Peyer's patch (tissue), 4 donors: ENCODE measurements at regions not wholly inside any gene's neighbourhood (a gene's known extent, or its start where the extent isn't known, plus 50 kb on each side); places are given as distances from the start of the nearest gene placed in this dataset.

Source experiments
- DNase-seq, 3 donors: peaks; one replicate each; pipeline ENCODE4 v3.0.0-alpha.2; 2017 to 2019
- H3K27ac ChIP-seq, 4 donors: fragments of 200-600 bp; sonication (generic); one replicate each; pipeline ENCODE4 v1.5.1; 2016 to 2019
- H3K27me3 ChIP-seq, 2 donors: fragments of 200-600 bp; sonication (generic); one replicate each; pipeline ENCODE4 v1.5.1; 2019
- H3K36me3 ChIP-seq, 3 donors: fragments of 200-600 bp; sonication (generic); one replicate each; pipeline ENCODE4 v1.5.1; 2016 to 2019
- H3K4me1 ChIP-seq, 4 donors: fragments of 200-600 bp; sonication (generic); one replicate each; pipeline ENCODE4 v1.5.1; 2016 to 2019
- H3K4me3 ChIP-seq, 4 donors: fragments of 200-600 bp; sonication (generic); 1 replicate in 3 of 4; 2 replicates in 1 of 4; pipeline ENCODE4 v1.5.1; 2016 to 2019; ENCODE audit warnings: mild to moderate bottlenecking in 1 of 4
- H3K9me3 ChIP-seq, 4 donors: fragments of 200-600 bp; sonication (generic); one replicate each; pipeline ENCODE4 v1.5.1; 2016 to 2019; ENCODE audit warnings: mild to moderate bottlenecking in 1 of 4
- POLR2A ChIP-seq, 2 donors: fragments of 450-650 bp; IDR thresholded peaks; one replicate each; pipeline ENCODE4 v1.5.1; 2017; ENCODE audit warnings: antibody characterized with exemption in 2 of 2, mild to moderate bottlenecking in 2 of 2, moderate library complexity in 2 of 2
- TF ChIP-seq, protein P1 (sequence below), 6 experiments: fragments of 450-650 bp in 4 of 6; fragments of 200-600 bp in 2 of 6; sonication (generic) in 1 of 6; IDR thresholded peaks; one replicate each; pipeline ENCODE4 v1.5.1; 2017 to 2019; ENCODE audit warnings: antibody characterized with exemption in 6 of 6, mild to moderate bottlenecking in 3 of 6, moderate library complexity in 1 of 6

- H3K4me1 ChIP-seq, result no peaks in the 10 kb centered on the region
- H3K27me3 ChIP-seq, result no peaks in the 10 kb centered on the region
- no peak for TF ChIP-seq POLR2A (IDR thresholded peaks at IDR 0.05)
- TF ChIP-seq, protein P1, sequence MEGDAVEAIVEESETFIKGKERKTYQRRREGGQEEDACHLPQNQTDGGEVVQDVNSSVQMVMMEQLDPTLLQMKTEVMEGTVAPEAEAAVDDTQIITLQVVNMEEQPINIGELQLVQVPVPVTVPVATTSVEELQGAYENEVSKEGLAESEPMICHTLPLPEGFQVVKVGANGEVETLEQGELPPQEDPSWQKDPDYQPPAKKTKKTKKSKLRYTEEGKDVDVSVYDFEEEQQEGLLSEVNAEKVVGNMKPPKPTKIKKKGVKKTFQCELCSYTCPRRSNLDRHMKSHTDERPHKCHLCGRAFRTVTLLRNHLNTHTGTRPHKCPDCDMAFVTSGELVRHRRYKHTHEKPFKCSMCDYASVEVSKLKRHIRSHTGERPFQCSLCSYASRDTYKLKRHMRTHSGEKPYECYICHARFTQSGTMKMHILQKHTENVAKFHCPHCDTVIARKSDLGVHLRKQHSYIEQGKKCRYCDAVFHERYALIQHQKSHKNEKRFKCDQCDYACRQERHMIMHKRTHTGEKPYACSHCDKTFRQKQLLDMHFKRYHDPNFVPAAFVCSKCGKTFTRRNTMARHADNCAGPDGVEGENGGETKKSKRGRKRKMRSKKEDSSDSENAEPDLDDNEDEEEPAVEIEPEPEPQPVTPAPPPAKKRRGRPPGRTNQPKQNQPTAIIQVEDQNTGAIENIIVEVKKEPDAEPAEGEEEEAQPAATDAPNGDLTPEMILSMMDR (IDR thresholded peaks at IDR 0.05), result no peak
- no peaks in the 10 kb centered on the region for H3K36me3 ChIP-seq
- no peak overlapping the region for H3K27ac ChIP-seq
- no peaks in the 10 kb centered on the region for H3K9me3 ChIP-seq
- DNase-seq, result no peak
- no peak overlapping the region for H3K4me3 ChIP-seq
These were observed 94.0 kb downstream of the FOXL1 start for GRCh38 chr16:86672179-86672863.

GRCh38 chr16:86673090-86673955 lies 95.0 kb downstream of the FOXL1 start:
- H3K27ac ChIP-seq, result no peak overlapping the region

DNA sequence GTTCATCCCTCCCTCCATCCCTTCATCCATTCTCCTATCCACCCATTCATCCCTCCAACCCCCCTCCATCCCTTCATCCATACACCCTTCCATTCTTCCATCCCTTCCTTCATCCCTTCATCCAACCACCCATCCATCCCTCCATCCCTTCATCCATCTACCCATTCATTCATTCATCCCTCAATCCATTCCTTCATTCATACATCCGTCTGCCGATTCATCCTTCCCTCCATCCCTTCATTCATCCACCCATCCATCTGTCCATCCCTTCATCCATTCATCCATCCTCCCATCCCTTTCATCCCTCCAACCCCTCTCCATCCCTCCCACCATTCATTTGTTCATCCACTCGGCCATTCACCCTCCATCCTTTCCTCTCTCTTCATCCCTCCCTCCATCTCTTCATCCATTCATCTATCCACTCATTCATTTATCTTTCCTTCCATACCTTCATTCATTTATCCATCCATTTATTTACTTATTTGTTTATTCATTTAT lies 95.7 kb downstream of the FOXL1 start:
- Histone ChIP-seq H3K4me1 (no peaks in the 10 kb centered on the region), H3K27ac (no peak overlapping the region), H3K36me3 (no peaks in the 10 kb centered on the region), H3K9me3 (no peaks in the 10 kb centered on the region), H3K4me3 (no peak overlapping the region), H3K27me3 (no peaks in the 10 kb centered on the region)
- no peak for TF ChIP-seq POLR2A (IDR thresholded peaks at IDR 0.05)
- TF ChIP-seq, protein P1 (IDR thresholded peaks at IDR 0.05), result no peak
- DNase-seq, result no peak

More at GRCh38 chr16:86673090-86673955, 95.0 kb downstream of the FOXL1 start:
- DNase-seq, result no peak
- H3K4me3 ChIP-seq, result no peak overlapping the region
- H3K9me3 ChIP-seq, result no peaks in the 10 kb centered on the region
- no peaks in the 10 kb centered on the region for H3K27me3 ChIP-seq
- H3K4me1 ChIP-seq, result no peaks in the 10 kb centered on the region
- no peaks in the 10 kb centered on the region for H3K36me3 ChIP-seq
- TF ChIP-seq POLR2A (IDR thresholded peaks at IDR 0.05), result no peak
- TF ChIP-seq, protein P1 (IDR thresholded peaks at IDR 0.05), result no peak

DNA sequence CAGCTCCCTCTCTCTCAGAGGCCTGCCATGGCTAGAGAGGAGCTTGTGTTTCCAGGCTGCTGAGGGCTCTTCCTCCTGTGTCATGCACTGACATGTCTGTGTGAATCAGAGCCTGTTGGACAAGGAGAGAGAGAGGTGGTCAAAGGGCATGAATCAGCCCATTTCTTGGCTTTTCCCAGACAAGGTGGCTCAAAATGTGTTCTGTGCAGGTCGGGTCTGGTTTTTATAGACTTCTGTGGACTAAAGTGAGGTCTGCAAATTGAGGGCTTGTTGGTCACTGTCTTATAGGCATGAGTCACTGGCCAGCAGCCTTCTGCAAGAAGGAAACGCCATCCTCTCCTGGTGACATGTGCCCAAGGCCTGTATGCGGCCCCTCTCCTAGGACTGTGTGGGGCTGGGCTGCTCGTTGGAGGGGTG lies 97.9 kb downstream of the FOXL1 start:
- no peaks in the 10 kb centered on the region for H3K9me3 ChIP-seq
- no peaks in the 10 kb centered on the region for H3K27me3 ChIP-seq
- no peaks in the 10 kb centered on the region for H3K36me3 ChIP-seq
- H3K27ac ChIP-seq, result no peak overlapping the region
- no peak overlapping the region for H3K4me3 ChIP-seq
- no peak for DNase-seq
- H3K4me1 ChIP-seq, result no peaks in the 10 kb centered on the region
- TF ChIP-seq, protein P1 (IDR thresholded peaks at IDR 0.05), result no peak
- no peak for TF ChIP-seq POLR2A (IDR thresholded peaks at IDR 0.05)

GRCh38 chr16:86679490-86679889 lies 101.1 kb downstream of the FOXL1 start:
- Histone ChIP-seq H3K4me3 (no peak overlapping the region), H3K27ac (no peak overlapping the region), H3K9me3 (no peaks in the 10 kb centered on the region), H3K4me1 (no peaks in the 10 kb centered on the region), H3K36me3 (no peaks in the 10 kb centered on the region), H3K27me3 (no peaks in the 10 kb centered on the region)
- TF ChIP-seq POLR2A (IDR thresholded peaks at IDR 0.05), result no peak
- TF ChIP-seq, protein P1 (IDR thresholded peaks at IDR 0.05), result no peak
- no peak for DNase-seq
